IPS-18a (cell line): ENCODE measurements at regions not wholly inside any gene's neighbourhood (a gene's known extent, or its start where the extent isn't known, plus 50 kb on each side); places are given as distances from the start of the nearest gene placed in this dataset.

Source experiments
- H3K27ac ChIP-seq: one replicate; pipeline ENCODE4 v1.5.1; 2013; ENCODE audit warnings: low read length
- H3K27me3 ChIP-seq: one replicate; pipeline ENCODE4 v1.6.1; 2013; ENCODE audit warnings: mild to moderate bottlenecking, low read length; ENCODE audit not compliant: control insufficient read depth, insufficient read depth
- H3K36me3 ChIP-seq: one replicate; pipeline ENCODE4 v1.6.1; 2013; ENCODE audit warnings: low read depth, low read length; ENCODE audit not compliant: control insufficient read depth
- H3K4me1 ChIP-seq: one replicate; pipeline ENCODE4 v1.6.1; 2013; ENCODE audit warnings: low read depth, low read length; ENCODE audit not compliant: control insufficient read depth
- H3K4me3 ChIP-seq: one replicate; pipeline ENCODE4 v1.5.1; 2013; ENCODE audit warnings: low read length
- H3K9ac ChIP-seq: one replicate; pipeline ENCODE4 v1.6.1; 2013; ENCODE audit warnings: mild to moderate bottlenecking, low read length, moderate library complexity
- H3K9me3 ChIP-seq: one replicate; pipeline ENCODE4 v1.6.1; 2013; ENCODE audit warnings: low read depth, low read length; ENCODE audit not compliant: control insufficient read depth

DNA sequence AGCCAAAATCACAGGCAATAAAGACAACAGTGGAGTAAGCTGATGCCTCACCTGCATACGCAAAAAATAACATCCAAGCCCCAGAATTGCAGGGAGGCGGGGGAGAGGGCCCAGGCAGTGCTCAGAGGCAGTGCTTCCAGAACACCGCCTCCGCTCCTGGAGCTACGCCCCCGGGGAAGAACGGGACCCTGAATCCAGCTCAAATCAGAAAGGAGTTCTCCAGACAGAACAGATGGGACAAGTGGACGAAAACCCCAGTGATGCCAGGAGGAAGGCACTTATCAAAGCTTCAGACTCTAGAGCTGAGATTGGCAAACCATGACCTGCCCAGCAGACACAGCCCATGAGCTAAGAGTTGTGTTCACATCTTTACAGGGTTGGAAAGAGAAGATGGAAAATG, 683.9 kb downstream of the TBC1D22A start:
- H3K4me1 ChIP-seq, result no peaks in the 10 kb centered on the region
- H3K27me3 ChIP-seq, result no peaks in the 10 kb centered on the region
- H3K9ac ChIP-seq, result no peak overlapping the region
- no peak overlapping the region for H3K27ac ChIP-seq
- no peaks in the 10 kb centered on the region for H3K36me3 ChIP-seq
- H3K9me3 ChIP-seq, result peaks cover 65% of the 10 kb centered on the region
- H3K4me3 ChIP-seq, result no peak overlapping the region

DNA sequence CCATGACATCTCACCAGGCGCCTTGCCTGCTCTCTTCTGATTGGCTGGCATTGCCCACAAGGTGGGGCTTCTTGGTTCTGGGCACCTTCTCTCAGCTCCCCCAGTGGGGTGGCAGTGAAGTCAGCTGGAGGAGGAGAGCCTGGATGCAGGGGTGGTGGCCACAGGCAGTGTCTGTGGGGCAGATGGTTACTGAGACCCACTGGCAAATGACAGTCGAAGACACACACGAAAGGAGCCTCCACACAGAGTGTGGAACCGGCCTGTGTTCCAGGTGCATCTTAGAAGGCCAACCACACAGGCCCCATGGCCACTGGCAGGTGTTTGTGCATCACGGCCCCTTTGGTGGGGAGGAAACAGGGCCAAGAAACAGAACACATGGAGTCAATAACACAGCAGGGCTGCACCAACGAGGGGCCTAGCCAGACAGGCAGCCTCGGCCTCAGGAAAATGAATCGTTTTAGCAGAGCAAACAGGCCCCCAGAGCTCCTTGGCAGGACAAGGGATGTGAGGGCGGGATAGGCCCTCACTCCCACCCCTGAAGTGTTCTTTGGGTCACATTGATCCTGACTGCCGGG, 683.4 kb downstream of the TBC1D22A start:
- Histone ChIP-seq H3K4me3 (no peak overlapping the region), H3K27me3 (no peaks in the 10 kb centered on the region), H3K9me3 (peaks cover 65% of the 10 kb centered on the region), H3K4me1 (no peaks in the 10 kb centered on the region), H3K36me3 (no peaks in the 10 kb centered on the region), H3K9ac (no peak overlapping the region), H3K27ac (no peak overlapping the region)

- Histone ChIP-seq H3K27me3 (no peaks in the 10 kb centered on the region), H3K9me3 (peaks cover 66% of the 10 kb centered on the region), H3K4me1 (no peaks in the 10 kb centered on the region), H3K9ac (no peak overlapping the region), H3K36me3 (no peaks in the 10 kb centered on the region), H3K4me3 (no peak overlapping the region), H3K27ac (no peak overlapping the region)
Observed at GRCh38 chr22:47445212-47445611, 682.8 kb downstream of the TBC1D22A start.

DNA sequence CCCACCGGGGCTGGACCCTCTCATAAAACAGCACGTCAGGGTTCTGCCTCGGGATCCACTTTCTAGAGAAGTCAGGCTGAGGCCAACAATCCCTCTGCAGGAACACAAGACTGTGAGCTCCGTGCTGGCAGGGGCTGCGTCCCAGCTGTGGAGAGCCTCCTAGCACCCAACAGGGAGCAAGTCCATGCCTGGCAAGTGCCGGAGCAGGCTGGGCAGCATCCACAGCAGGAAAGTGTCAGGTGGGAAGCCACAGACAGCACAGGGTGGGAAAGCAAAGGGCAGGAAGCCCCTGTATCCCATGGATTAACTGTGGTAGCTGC, 682.3 kb downstream of the TBC1D22A start:
- Histone ChIP-seq H3K4me3 (no peak overlapping the region), H3K9me3 (peaks cover 69% of the 10 kb centered on the region), H3K36me3 (no peaks in the 10 kb centered on the region), H3K27me3 (no peaks in the 10 kb centered on the region), H3K9ac (no peak overlapping the region), H3K4me1 (no peaks in the 10 kb centered on the region), H3K27ac (no peak overlapping the region)

DNA sequence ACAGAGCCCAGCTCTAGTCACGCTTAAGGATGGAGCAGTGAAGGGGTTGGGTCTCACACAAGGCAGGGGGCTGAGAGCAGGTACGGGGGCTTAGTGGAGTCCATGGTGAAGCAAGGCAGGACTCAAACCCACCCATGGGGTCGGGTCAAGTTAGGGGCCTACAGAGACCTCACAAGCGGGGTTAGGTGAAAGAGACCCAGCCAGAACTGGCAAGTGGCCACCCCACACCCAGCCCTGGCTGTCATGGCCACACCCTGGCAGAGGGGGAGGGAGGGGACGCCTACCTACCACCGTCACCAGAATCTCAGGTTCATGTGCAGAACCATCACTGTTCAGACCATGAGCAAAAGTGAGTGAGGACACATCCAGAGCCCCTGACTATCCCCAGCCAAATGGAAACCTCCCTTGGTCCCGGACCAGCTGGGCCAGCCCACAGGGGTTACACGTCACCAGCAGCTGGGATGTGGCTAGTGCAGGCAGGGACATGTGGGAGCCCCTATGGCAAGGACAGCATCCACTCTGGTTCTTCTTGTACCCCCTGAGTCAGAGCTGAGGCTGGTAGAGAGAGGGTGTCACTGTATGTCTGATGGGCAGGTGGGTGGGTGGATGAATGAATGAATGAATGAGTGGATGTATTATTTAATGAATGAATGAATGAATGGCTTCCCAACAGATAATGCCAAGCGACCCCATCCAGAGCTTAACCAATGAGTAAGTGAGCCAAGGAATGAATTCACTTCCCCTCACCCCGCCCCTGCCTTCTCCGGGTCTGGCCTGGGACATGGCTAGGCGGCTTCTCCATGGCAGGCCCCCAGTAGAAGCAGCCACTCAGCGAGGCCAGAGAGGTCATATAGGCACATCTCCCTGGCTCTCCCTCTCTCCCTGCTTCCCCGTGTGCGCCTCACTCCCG, 681.6 kb downstream of the TBC1D22A start:
- peaks cover 74% of the 10 kb centered on the region for H3K9me3 ChIP-seq
- H3K4me1 ChIP-seq, result no peaks in the 10 kb centered on the region
- H3K36me3 ChIP-seq, result no peaks in the 10 kb centered on the region
- H3K27ac ChIP-seq, result no peak overlapping the region
- no peak overlapping the region for H3K9ac ChIP-seq
- no peaks in the 10 kb centered on the region for H3K27me3 ChIP-seq
- no peak overlapping the region for H3K4me3 ChIP-seq

- Histone ChIP-seq H3K27me3 (no peaks in the 10 kb centered on the region), H3K9me3 (peaks cover 71% of the 10 kb centered on the region), H3K4me1 (no peaks in the 10 kb centered on the region), H3K9ac (no peak overlapping the region), H3K4me3 (no peak overlapping the region), H3K36me3 (no peaks in the 10 kb centered on the region), H3K27ac (no peak overlapping the region)
Observed at GRCh38 chr22:47442821-47443220, 680.4 kb downstream of the TBC1D22A start.

- Histone ChIP-seq H3K27ac (no peak overlapping the region), H3K4me3 (no peak overlapping the region), H3K27me3 (no peaks in the 10 kb centered on the region), H3K9me3 (peaks cover 77% of the 10 kb centered on the region), H3K36me3 (no peaks in the 10 kb centered on the region), H3K9ac (no peak overlapping the region), H3K4me1 (no peaks in the 10 kb centered on the region)
Observed at GRCh38 chr22:47439643-47440265, 677.3 kb downstream of the TBC1D22A start.

- no peaks in the 10 kb centered on the region for H3K36me3 ChIP-seq
- H3K9me3 ChIP-seq, result peaks cover 69% of the 10 kb centered on the region
- no peak overlapping the region for H3K27ac ChIP-seq
- no peak overlapping the region for H3K4me3 ChIP-seq
- no peaks in the 10 kb centered on the region for H3K4me1 ChIP-seq
- no peaks in the 10 kb centered on the region for H3K27me3 ChIP-seq
- H3K9ac ChIP-seq, result no peak overlapping the region
Observed at GRCh38 chr22:47437636-47438035, 675.2 kb downstream of the TBC1D22A start.

- H3K27ac ChIP-seq, result no peak overlapping the region
- H3K27me3 ChIP-seq, result no peaks in the 10 kb centered on the region
- no peaks in the 10 kb centered on the region for H3K36me3 ChIP-seq
- H3K4me3 ChIP-seq, result no peak overlapping the region
- H3K4me1 ChIP-seq, result no peaks in the 10 kb centered on the region
- H3K9ac ChIP-seq, result no peak overlapping the region
- peaks cover 65% of the 10 kb centered on the region for H3K9me3 ChIP-seq
Observed at GRCh38 chr22:47437110-47437509, 674.7 kb downstream of the TBC1D22A start.

DNA sequence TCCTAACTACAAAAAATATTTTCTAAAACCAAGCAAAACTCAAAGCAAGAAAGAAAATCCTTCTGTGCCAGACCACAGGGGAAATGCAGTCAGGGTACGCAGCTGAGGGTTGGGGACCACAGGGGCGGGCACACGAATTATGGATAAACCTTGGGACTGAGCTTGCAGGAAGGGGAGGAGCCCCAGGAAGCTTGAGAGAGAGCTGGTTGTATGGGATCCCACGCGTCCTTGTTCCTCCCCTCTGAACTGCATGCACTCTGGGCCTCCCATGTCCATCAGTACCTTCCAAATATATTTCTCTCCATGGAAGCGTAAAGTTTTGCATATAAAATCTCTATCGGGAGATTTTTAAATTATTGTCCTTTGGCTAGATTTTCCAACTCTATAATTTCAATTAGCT, 673.4 kb downstream of the TBC1D22A start:
- no peak overlapping the region for H3K27ac ChIP-seq
- no peaks in the 10 kb centered on the region for H3K36me3 ChIP-seq
- no peaks in the 10 kb centered on the region for H3K27me3 ChIP-seq
- H3K9ac ChIP-seq, result no peak overlapping the region
- no peaks in the 10 kb centered on the region for H3K4me1 ChIP-seq
- H3K4me3 ChIP-seq, result no peak overlapping the region
- H3K9me3 ChIP-seq, result peaks cover 57% of the 10 kb centered on the region

GRCh38 chr22:47435204-47435487, 672.7 kb downstream of the TBC1D22A start:
- H3K9ac ChIP-seq, result no peak overlapping the region
- no peak overlapping the region for H3K27ac ChIP-seq
- H3K9me3 ChIP-seq, result peaks cover 56% of the 10 kb centered on the region
- H3K27me3 ChIP-seq, result no peaks in the 10 kb centered on the region
- H3K4me1 ChIP-seq, result no peaks in the 10 kb centered on the region
- H3K4me3 ChIP-seq, result no peak overlapping the region
- no peaks in the 10 kb centered on the region for H3K36me3 ChIP-seq
